ENCODE measurements at regions not wholly inside any gene's neighbourhood (a gene's known extent, or its start where the extent isn't known, plus 50 kb on each side); places are given as distances from the start of the nearest gene placed in this dataset.

GRCh38 chr7:67505449-67505848 lies 508.8 kb downstream of the TYW1 start:
- Histone ChIP-seq H3K4me1 (no peaks in the 10 kb centered on the region), H3K4me3 (no peak overlapping the region), H3K27me3 (no peaks in the 10 kb centered on the region), H3K9me3 (no peaks in the 10 kb centered on the region), H3K27ac (no peak overlapping the region), H3K36me3 (no peaks in the 10 kb centered on the region)
- TF ChIP-seq POLR2A (IDR thresholded peaks at IDR 0.05) (no peak), CTCF (IDR thresholded peaks at IDR 0.05) (no peak)
- DNase-seq, result no peak
- intact Hi-C loops (cut with DNase I), result no loop called here

- Histone ChIP-seq H3K36me3 (no peaks in the 10 kb centered on the region), H3K27me3 (no peaks in the 10 kb centered on the region), H3K27ac (no peak overlapping the region), H3K4me3 (no peak overlapping the region), H3K9me3 (no peaks in the 10 kb centered on the region), H3K4me1 (no peaks in the 10 kb centered on the region)
- intact Hi-C loops (cut with DNase I), result no loop called here
- 39 to 42% methylated on average over 7 of the region's 7 CpGs for WGBS, 2 donors
- no peak for DNase-seq
- no peak for TF ChIP-seq POLR2A (IDR thresholded peaks at IDR 0.05)
- no peak for TF ChIP-seq CTCF (IDR thresholded peaks at IDR 0.05)
Observed at GRCh38 chr7:67512481-67512880, 515.8 kb downstream of the TYW1 start.

- Histone ChIP-seq H3K27me3 (no peaks in the 10 kb centered on the region), H3K4me3 (no peak overlapping the region), H3K27ac (no peak overlapping the region), H3K9me3 (no peaks in the 10 kb centered on the region), H3K36me3 (no peaks in the 10 kb centered on the region), H3K4me1 (peaks cover 0 to 5% (median 0%) of the 10 kb centered on the region in 3 donors)
- WGBS, 2 donors, result 7 to 23% methylated on average over 3 to 4 of the region's 4 CpGs
- intact Hi-C loops (cut with DNase I), result no loop called here
- no peak for DNase-seq
- TF ChIP-seq CTCF (IDR thresholded peaks at IDR 0.05) (no peak), POLR2A (IDR thresholded peaks at IDR 0.05) (no peak)
Observed at GRCh38 chr7:67518580-67518979, 521.9 kb downstream of the TYW1 start.

- Histone ChIP-seq H3K36me3 (no peaks in the 10 kb centered on the region), H3K9me3 (no peaks in the 10 kb centered on the region), H3K4me3 (no peak overlapping the region), H3K4me1 (peaks cover 0 to 5% (median 0%) of the 10 kb centered on the region in 3 donors), H3K27ac (no peak overlapping the region), H3K27me3 (no peaks in the 10 kb centered on the region)
- intact Hi-C loops (cut with DNase I), result no loop called here
- 59 to 73% methylated on average over 3 of the region's 3 CpGs for WGBS, 2 donors
- DNase-seq, result no peak
- no peak for TF ChIP-seq POLR2A (IDR thresholded peaks at IDR 0.05)
- TF ChIP-seq CTCF (IDR thresholded peaks at IDR 0.05), result no peak
Observed at GRCh38 chr7:67519171-67519570, 522.5 kb downstream of the TYW1 start.

GRCh38 chr7:67522504-67522903 lies 525.9 kb downstream of the TYW1 start:
- Histone ChIP-seq H3K4me1 (peaks cover 0 to 5% (median 0%) of the 10 kb centered on the region in 3 donors), H3K9me3 (no peaks in the 10 kb centered on the region), H3K4me3 (no peak overlapping the region), H3K27me3 (peaks cover 0 to 4% (median 0%) of the 10 kb centered on the region in 4 donors), H3K36me3 (no peaks in the 10 kb centered on the region), H3K27ac (no peak overlapping the region)
- intact Hi-C loops (cut with DNase I), result no loop called here
- WGBS, 2 donors, result 81 to 82% methylated on average over 3 of the region's 3 CpGs
- no peak for TF ChIP-seq POLR2A (IDR thresholded peaks at IDR 0.05)
- no peak for TF ChIP-seq CTCF (IDR thresholded peaks at IDR 0.05)
- no peak for DNase-seq
